Chondrocyte (in vitro differentiated cells): ENCODE measurements at regions not wholly inside any gene's neighbourhood (a gene's known extent, or its start where the extent isn't known, plus 50 kb on each side); places are given as distances from the start of the nearest gene placed in this dataset.

Experiments
- DNase-seq: peaks from one replicate; pipeline ENCODE4 v3.0.0; 2021; ENCODE audit warnings: mixed read lengths, low spot score
- H3K27ac Mint-ChIP-seq: one replicate; pipeline ENCODE4 v1.8.0; 2021; ENCODE audit warnings: mild to moderate bottlenecking, moderate library complexity, mixed read lengths; ENCODE audit not compliant: unreplicated experiment
- H3K27me3 Mint-ChIP-seq: 2 replicates; pipeline ENCODE4 v1.8.0; 2021; ENCODE audit warnings: low read depth, mixed read lengths
- H3K36me3 Mint-ChIP-seq: 2 replicates; pipeline ENCODE4 v1.8.0; 2021; ENCODE audit warnings: low read depth, mixed read lengths
- H3K4me1 Mint-ChIP-seq: 2 replicates; pipeline ENCODE4 v1.8.0; 2021; ENCODE audit warnings: low read depth, mild to moderate bottlenecking, mixed read lengths
- H3K4me3 Mint-ChIP-seq: one replicate; pipeline ENCODE4 v1.8.0; 2021; ENCODE audit warnings: mild to moderate bottlenecking, moderate library complexity, mixed read lengths; ENCODE audit not compliant: unreplicated experiment
- H3K9me3 Mint-ChIP-seq: 2 replicates; pipeline ENCODE4 v1.8.0; 2021; ENCODE audit warnings: low read depth, mixed read lengths
- CTCF ChIP-seq: fragments of 200-600 bp; sonication (generic); IDR thresholded peaks from 2 replicates; pipeline ENCODE4 v1.5.0; 2021; ENCODE audit warnings: antibody characterized with exemption, mild to moderate bottlenecking, moderate library complexity

DNA sequence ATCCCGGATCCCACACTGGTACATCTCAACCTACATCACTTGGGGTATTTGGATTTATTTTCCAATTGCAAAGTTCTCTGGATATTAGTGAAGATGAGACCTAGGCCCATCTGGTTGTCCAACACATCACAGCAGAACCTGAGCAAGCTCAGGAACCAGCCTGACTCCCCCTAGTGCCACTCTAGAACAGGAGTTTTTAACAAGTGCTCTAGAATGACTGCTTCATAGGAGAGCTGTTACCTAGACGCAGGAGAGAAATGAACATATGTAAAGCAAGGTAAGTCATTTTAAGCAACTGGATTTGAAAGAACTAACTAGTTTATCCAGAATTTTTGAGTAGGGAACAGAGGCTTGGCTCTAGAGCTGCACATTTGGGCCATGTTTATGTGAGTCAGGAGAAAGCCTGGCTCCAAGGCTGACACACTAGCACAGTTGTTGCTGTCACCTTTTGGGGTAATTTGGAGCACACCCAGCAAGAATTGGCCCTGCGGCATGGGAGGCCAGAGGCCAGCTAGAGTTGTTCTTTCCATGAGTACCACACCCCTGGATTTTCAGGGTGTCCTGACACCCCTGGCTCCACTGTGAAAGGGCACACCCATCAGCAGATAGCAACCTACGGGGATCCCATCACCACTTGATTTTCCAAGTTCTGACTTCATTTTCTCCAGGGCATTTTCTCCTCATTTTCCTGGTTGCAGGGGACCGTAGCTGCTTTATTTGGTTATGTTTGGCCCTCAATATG, 110.9 kb upstream of the LPAR1 start:
- DNase-seq, result no peak
- TF ChIP-seq CTCF, result peak; percentile 29
- Mint-ChIP-seq H3K27ac (no peak overlapping the region), H3K27me3 (no peaks in the 10 kb centered on the region), H3K4me1 (peaks cover 11% of the 10 kb centered on the region), H3K4me3 (no peak overlapping the region), H3K36me3 (no peaks in the 10 kb centered on the region), H3K9me3 (no peaks in the 10 kb centered on the region)

DNA sequence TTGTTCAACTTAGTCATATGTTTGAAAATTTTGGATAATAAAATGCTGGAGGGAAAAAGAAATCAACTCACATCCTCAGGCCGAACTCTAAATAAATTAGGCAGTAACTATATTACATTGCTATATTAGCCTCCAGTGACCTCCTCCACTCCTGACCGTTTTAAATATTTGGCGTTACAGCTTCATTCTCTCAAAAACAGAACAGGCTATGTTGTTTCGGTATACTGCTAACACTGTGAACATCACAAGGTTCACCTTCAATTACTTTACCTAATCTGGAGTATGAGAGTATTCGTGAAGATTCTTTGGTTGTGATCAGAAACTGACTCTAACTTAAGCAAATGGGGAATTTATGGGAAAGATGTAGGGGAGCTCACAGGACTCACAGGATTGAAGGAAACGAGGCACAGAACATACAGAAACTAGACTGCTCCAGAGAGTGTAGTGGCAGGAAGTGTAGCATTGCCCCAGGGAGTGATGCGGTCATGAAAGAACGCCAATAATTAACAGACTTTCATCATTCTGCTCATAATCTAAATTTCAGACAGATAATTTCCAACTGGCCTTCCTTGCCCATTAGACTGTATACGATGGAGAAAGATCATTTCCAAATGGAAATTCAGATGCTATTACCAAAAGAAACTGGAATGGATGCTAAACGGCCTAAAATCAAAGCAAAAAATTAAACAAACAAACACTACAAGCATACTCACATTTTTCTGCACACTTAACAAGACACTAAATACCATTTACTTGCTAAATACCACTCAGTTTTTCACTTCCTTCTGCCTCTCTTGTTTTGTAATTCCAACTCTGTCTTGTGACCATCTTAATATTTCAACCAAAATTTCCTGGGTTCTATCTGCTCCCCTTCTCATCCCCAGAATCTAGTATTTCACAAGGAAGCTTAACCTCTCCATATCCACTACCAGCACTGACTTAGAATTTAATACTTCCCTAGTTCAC, 110.1 kb upstream of the LPAR1 start:
- no peak for TF ChIP-seq CTCF
- DNase-seq, result no peak
- Mint-ChIP-seq H3K4me3 (no peak overlapping the region), H3K9me3 (no peaks in the 10 kb centered on the region), H3K27me3 (no peaks in the 10 kb centered on the region), H3K4me1 (peaks cover 11% of the 10 kb centered on the region), H3K36me3 (no peaks in the 10 kb centered on the region), H3K27ac (peak overlapping the region; percentile 74)

DNA sequence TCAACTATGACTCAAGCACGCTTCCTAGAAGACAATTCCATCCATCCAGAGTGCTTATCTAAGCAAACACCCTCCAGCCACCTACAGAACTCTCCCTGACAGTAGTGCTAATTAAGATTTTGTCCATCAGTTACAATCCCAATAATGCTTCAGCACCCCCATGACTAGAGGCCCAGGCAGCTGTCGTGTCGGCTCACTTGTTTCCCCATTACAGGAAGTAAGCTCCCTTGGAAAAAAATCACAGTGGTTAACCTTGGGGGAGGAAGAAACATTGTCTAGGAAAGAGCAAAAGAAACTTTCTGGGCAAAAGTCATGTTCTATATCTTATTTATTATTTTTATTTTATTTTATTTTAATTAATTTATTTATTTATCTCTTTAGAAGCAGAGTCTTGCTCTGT, 108.8 kb upstream of the LPAR1 start:
- H3K27ac Mint-ChIP-seq, result peak overlapping the region; percentile 32
- TF ChIP-seq CTCF, result no peak
- H3K4me3 Mint-ChIP-seq, result no peak overlapping the region
- H3K4me1 Mint-ChIP-seq, result peaks cover 11% of the 10 kb centered on the region
- no peaks in the 10 kb centered on the region for H3K27me3 Mint-ChIP-seq
- H3K36me3 Mint-ChIP-seq, result no peaks in the 10 kb centered on the region
- no peak for DNase-seq
- H3K9me3 Mint-ChIP-seq, result no peaks in the 10 kb centered on the region

DNA sequence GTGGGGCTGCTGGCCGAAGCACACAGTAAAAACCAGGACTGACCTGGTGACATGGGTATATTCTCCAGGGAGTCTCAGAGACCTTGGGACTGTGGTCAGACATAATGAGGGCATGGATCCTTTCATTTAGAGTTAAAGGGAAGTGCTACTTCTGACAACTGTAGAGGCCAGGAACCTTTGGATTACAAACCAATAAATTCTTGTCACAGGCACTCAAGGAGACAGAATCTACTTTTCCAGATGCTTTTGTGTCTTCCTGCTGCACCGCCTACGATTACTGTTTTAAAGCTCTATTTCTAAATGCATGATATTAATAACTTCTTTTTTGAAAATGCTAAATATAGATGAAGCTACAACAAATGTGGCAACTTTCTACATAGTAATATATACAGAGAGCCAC, 106.5 kb upstream of the LPAR1 start:
- H3K36me3 Mint-ChIP-seq, result no peaks in the 10 kb centered on the region
- DNase-seq, result no peak
- H3K4me1 Mint-ChIP-seq, result peaks cover 11% of the 10 kb centered on the region
- no peak for TF ChIP-seq CTCF
- no peaks in the 10 kb centered on the region for H3K9me3 Mint-ChIP-seq
- H3K27ac Mint-ChIP-seq, result no peak overlapping the region
- no peak overlapping the region for H3K4me3 Mint-ChIP-seq
- H3K27me3 Mint-ChIP-seq, result no peaks in the 10 kb centered on the region

DNA sequence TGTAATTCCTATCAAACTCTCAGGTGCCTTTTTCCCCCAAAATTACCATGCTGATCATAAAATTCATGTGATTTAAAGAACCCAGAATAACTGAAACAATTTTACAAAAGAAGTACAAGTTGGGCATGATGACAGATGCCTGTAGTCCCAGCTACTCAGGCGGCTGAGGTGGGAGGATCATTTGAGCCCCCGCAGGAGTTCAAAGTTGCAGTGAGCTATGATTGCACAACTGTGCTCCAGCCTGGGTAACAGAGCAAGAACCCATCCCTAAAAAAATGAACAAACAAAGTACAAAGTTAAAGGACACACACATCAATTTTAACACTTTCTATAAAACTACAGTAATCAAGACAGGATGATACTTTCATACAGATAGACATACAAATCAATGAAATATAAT, 97.9 kb upstream of the LPAR1 start:
- TF ChIP-seq CTCF, result no peak
- peaks cover 6% of the 10 kb centered on the region for H3K9me3 Mint-ChIP-seq

More for the DNA sequence above, 97.9 kb upstream of the LPAR1 start:
- Mint-ChIP-seq H3K36me3 (peaks cover 1% of the 10 kb centered on the region), H3K27me3 (no peaks in the 10 kb centered on the region), H3K4me1 (no peaks in the 10 kb centered on the region), H3K4me3 (no peak overlapping the region), H3K27ac (no peak overlapping the region)
- no peak for DNase-seq
